ENCODE measurements at regions not wholly inside any gene's neighbourhood (a gene's known extent, or its start where the extent isn't known, plus 50 kb on each side); places are given as distances from the start of the nearest gene placed in this dataset.

DNA sequence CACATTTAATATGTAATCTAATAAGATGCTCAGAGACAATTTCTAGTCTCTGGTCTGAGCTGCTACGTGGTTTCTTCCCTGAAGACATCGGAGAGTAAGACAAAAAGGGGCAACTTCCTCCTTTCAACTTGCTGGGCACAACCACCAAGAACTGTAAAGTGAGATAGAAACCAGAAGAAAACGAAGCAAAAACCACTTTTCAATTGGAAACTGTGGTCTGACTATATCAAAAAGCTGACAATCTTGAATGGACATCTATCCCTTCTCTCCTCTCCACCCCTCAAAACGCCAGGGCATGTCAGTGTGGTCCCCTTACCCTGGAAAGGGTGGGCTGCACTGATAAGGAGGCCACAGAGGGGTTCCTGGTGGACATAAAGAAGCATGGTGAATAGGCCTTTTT, 269.1 kb downstream of the CD83 start:
- TF ChIP-seq GATA3 (IDR thresholded peaks at IDR 0.05; ENCODE audit: low read depth, low read length) (no peak), GATA2 (IDR thresholded peaks at IDR 0.05; ENCODE audit: low read depth, low read length) (no peak)
